ENCODE measurements at regions not wholly inside any gene's neighbourhood (a gene's known extent, or its start where the extent isn't known, plus 50 kb on each side); places are given as distances from the start of the nearest gene placed in this dataset.
"Not testable (repeated sequence)": the region's sequence is repeated elsewhere in the genome, so short reads cannot be mapped to it uniquely, and the experiment has no call there.

- H3K36me3 ChIP-seq; H3K4me3 ChIP-seq; H3K27me3 ChIP-seq; H3K27ac ChIP-seq; ATAC-seq; H3K4me1 ChIP-seq; intact Hi-C loops (cut with DNase I): not testable (repeated sequence)
- DNase-seq, result peak in 1 of 4 donors; percentile 76
- H3K9me3 ChIP-seq, result peaks cover 0 to 11% of the 10 kb centered on the region in 2 donors
Observed at GRCh38 chr13:18836371-18837178, 345.0 kb downstream of the TUBA3C start.

DNA sequence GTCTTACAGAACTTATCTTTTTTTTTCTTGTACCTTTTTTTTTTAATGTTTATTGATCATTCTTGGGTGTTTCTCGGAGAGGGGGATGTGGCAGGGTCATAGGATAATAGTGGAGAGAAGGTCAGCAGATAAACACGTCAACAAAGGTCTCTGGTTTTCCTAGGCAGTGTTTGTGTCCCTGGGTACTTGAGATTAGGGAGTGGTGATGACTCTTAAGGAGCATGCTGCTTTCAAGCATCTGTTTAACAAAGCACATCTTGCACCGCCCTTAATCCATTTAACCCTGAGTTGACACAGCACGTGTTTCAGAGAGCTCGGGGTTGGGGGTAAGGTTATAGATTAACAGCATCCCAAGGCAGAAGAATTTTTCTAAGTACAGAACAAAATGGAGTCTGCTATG, 345.9 kb downstream of the TUBA3C start:
- peaks cover 0 to 11% of the 10 kb centered on the region in 2 donors for H3K9me3 ChIP-seq
- H3K27ac ChIP-seq; H3K4me1 ChIP-seq; H3K36me3 ChIP-seq; H3K4me3 ChIP-seq; intact Hi-C loops (cut with DNase I); H3K27me3 ChIP-seq; ATAC-seq; DNase-seq: not testable (repeated sequence)

- intact Hi-C loops (cut with DNase I); H3K27ac ChIP-seq; DNase-seq; H3K9me3 ChIP-seq; ATAC-seq; H3K4me3 ChIP-seq; H3K4me1 ChIP-seq; H3K27me3 ChIP-seq; H3K36me3 ChIP-seq: not testable (repeated sequence)
Observed at GRCh38 chr13:18824678-18825077, 356.9 kb downstream of the TUBA3C start.

DNA sequence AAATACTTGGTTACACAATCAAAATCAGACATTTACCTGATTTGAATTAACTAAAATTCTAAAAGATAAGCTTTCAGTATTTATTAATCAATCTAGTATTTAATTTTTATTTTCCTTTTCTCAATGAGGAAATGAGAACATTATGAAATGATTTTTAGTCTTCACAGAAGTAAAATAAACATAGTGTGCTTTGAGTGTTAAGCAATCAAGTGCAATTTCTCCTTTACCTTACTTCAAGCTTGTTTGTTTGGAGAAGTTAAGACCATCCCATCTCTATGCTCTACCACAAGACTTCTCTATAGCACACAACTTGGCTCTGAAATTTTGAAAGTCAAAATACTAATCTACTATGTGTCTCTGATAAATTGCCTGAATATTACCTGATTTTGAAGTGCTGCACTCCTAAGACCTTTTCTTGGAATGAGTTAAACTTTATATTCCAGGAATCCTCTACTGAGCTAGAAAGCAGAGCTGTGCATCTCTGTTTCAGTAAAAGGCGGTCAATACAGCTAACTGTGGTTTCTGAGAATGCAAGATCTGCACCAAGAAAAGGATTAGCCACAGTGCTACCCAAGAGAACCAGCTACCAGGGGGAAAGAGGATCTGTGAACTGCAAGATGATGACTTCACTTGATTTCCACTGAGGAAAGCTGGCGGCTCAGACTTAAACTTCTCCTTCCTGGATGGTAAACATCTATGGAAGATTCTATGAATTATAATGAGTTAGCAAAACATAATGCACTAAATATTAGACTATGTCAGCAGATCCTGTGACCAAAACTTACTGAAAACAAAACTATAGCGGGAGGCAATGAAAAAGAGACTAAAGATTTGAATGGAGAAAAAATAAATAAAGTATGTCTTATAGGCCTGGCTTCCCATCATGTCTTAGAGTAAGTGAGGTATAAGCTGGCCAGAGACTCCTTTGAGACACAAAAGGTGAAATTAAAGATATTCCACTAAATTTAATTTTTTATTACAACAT, 358.7 kb downstream of the TUBA3C start:
- DNase-seq; H3K27ac ChIP-seq; H3K9me3 ChIP-seq; intact Hi-C loops (cut with DNase I); H3K27me3 ChIP-seq; H3K4me1 ChIP-seq; H3K4me3 ChIP-seq; H3K36me3 ChIP-seq; ATAC-seq: not testable (repeated sequence)

DNA sequence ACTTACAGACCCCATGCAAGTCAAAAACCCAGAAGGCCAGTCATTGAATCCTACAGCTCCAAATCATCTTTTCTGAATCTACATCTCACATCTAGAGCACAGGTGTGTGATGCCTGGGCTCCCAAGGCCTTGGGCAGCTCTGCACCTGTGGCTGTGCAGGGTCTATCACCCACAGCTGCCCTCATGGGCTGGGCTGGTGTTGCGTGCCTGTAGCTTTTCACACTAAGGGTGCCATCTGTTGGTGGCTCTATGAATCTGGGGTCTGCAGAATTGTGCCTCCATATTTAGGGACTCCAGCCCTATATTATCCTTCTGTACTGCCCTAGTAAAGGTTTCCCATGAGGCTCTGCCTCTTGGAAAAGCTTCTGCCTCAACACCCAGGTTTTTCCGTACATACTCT, 407.6 kb downstream of the TUBA3C start:
- H3K4me1 ChIP-seq; H3K27ac ChIP-seq; intact Hi-C loops (cut with DNase I); DNase-seq; H3K27me3 ChIP-seq; H3K9me3 ChIP-seq; H3K4me3 ChIP-seq; H3K36me3 ChIP-seq; ATAC-seq: not testable (repeated sequence)

GRCh38 chr13:18741696-18742095, 439.9 kb downstream of the TUBA3C start:
- H3K9me3 ChIP-seq, result peaks cover 0 to 13% of the 10 kb centered on the region in 2 donors

DNA sequence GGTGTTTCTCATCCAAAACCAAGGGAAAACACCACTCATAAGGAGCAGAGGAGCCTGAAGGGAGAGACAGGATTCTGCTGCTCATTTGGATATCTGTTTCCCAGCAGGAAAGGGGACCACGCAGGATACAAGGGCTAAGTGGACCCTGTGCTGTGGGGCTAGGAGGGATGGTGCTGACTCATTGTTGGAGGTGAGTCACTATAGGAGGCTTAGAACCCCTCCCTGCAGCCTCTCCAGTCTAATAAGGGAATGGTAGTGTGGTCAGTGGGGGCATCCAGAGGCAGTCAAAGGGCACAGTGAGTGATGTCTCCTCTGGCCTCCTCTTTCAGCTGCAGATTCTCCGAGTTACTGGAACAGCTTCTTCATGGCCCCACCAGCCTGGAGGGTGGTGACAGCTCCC, 442.3 kb downstream of the TUBA3C start:
- TF ChIP-seq, protein P1, sequence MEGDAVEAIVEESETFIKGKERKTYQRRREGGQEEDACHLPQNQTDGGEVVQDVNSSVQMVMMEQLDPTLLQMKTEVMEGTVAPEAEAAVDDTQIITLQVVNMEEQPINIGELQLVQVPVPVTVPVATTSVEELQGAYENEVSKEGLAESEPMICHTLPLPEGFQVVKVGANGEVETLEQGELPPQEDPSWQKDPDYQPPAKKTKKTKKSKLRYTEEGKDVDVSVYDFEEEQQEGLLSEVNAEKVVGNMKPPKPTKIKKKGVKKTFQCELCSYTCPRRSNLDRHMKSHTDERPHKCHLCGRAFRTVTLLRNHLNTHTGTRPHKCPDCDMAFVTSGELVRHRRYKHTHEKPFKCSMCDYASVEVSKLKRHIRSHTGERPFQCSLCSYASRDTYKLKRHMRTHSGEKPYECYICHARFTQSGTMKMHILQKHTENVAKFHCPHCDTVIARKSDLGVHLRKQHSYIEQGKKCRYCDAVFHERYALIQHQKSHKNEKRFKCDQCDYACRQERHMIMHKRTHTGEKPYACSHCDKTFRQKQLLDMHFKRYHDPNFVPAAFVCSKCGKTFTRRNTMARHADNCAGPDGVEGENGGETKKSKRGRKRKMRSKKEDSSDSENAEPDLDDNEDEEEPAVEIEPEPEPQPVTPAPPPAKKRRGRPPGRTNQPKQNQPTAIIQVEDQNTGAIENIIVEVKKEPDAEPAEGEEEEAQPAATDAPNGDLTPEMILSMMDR (IDR thresholded peaks at IDR 0.05), result no peak
- Histone ChIP-seq H3K27ac (no peak overlapping the region), H3K4me3 (no peak overlapping the region), H3K36me3 (no peaks in the 10 kb centered on the region), H3K27me3 (no peaks in the 10 kb centered on the region), H3K9me3 (peaks cover 0 to 16% of the 10 kb centered on the region in 2 donors), H3K4me1 (no peaks in the 10 kb centered on the region)
- DNase-seq (no peak), ATAC-seq (no peak)
- intact Hi-C loops (cut with DNase I), result no loop called here

More at GRCh38 chr13:18741696-18742095, 439.9 kb downstream of the TUBA3C start:
- H3K36me3 ChIP-seq; H3K27me3 ChIP-seq; intact Hi-C loops (cut with DNase I); ATAC-seq; DNase-seq; H3K27ac ChIP-seq; H3K4me1 ChIP-seq; H3K4me3 ChIP-seq: not testable (repeated sequence)

- ATAC-seq; H3K4me3 ChIP-seq; H3K9me3 ChIP-seq; DNase-seq; H3K27me3 ChIP-seq; intact Hi-C loops (cut with DNase I); H3K36me3 ChIP-seq; H3K27ac ChIP-seq; H3K4me1 ChIP-seq: not testable (repeated sequence)
Observed at GRCh38 chr13:18738086-18738485, 443.5 kb downstream of the TUBA3C start.

GRCh38 chr13:18727138-18727537, 454.5 kb downstream of the TUBA3C start:
- DNase-seq; H3K27me3 ChIP-seq; ATAC-seq; H3K4me1 ChIP-seq; H3K4me3 ChIP-seq; H3K36me3 ChIP-seq; intact Hi-C loops (cut with DNase I); H3K9me3 ChIP-seq; H3K27ac ChIP-seq: not testable (repeated sequence)

DNA sequence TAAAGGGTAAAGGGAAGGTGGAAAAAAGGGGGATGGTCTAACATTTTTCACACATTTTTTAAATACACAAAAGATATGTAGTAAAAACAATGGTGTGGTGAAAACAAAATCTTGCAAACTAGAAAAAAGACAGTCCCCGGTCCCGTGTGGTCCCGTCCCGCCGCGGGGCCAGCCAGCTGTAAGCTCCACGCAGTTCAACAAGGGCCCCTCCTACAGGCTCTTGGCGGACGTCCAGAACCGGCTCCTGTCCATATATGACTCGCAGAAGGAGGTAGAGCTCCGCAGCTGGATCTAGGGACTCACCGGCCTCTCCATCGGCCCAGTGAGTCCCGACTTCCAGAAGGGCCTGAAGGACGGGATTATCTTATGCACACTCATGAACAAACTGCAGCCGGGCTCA, 455.1 kb downstream of the TUBA3C start:
- H3K4me1 ChIP-seq; ATAC-seq; H3K36me3 ChIP-seq; H3K9me3 ChIP-seq; H3K27ac ChIP-seq; H3K27me3 ChIP-seq; DNase-seq; intact Hi-C loops (cut with DNase I); H3K4me3 ChIP-seq: not testable (repeated sequence)

DNA sequence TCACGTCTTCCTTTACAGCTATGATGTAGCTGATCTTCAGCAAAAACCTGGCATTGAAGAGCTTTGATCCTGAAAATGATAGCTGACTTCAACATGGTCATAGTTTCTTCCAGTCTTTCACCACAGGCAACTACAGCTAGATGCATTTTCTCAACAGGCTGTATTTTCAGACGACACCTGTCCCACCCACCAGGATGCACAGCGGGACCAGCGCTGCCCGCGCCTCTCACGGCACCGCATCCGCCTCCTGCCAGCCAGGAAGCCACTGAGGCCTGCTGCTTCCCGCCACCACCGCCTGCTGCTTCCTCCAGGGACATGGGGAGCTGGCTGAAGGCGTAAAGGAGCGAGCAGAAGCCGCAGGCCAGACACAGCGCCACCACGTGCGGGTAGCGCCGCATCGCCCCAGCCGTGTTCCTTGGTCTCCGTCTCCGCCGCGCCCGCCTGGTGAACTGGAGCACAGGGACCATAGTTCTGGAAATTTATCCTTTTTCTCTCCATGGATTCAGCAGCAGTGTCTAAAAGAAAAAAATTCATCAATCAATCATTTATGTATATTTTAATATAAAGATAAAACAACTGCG, 456.3 kb downstream of the TUBA3C start:
- H3K9me3 ChIP-seq; DNase-seq; H3K27me3 ChIP-seq; H3K36me3 ChIP-seq; H3K27ac ChIP-seq; H3K4me3 ChIP-seq; intact Hi-C loops (cut with DNase I); H3K4me1 ChIP-seq; ATAC-seq: not testable (repeated sequence)

Data from left lung (tissue), 4 donors.